Caco-2 (cell line): ENCODE measurements at regions not wholly inside any gene's neighbourhood (a gene's known extent, or its start where the extent isn't known, plus 50 kb on each side); places are given as distances from the start of the nearest gene placed in this dataset.

Experiments used
- BruUV-seq: library from RNA; stranded (reverse); fragments of 400-500 nt; replicated peaks from 2 replicates; lab custom pipeline; 2021; lab: Mats Ljungman, UMichigan
- CTCF ChIA-PET: fragments of 300-600 bp; sonication (Branson Sonifier 250); formaldehyde crosslinking; loops from one replicate; lab custom pipeline; 2022; ENCODE audit warnings: antibody characterized with exemption; lab: Charles Lee
- POLR2A ChIA-PET: fragments of 300-600 bp; sonication (Branson Sonifier 250); formaldehyde crosslinking; loops from one replicate; lab custom pipeline; 2022; ENCODE audit warnings: antibody characterized with exemption; lab: Charles Lee
- DNase-seq, 2 experiments: peaks; one replicate each; pipeline versions ENCODE4 v3.0.0 to v3.0.0-alpha.2; 2020 to 2022
- H3K27me3 ChIP-seq: replicated peaks from 2 replicates; pipeline ENCODE4 v1.6.0; 2011; ENCODE audit warnings: low read length; ENCODE audit not compliant: control insufficient read depth, insufficient read depth
- H3K36me3 ChIP-seq: 2 replicates; pipeline ENCODE4 v1.5.1; 2011; ENCODE audit warnings: low read length; ENCODE audit not compliant: control insufficient read depth, insufficient read depth
- H3K4me1 ChIP-seq: fragments of 250-450 bp; sonication (Bioruptor Pico); 2 replicates; pipeline ENCODE4 v1.5.1; 2020; ENCODE audit warnings: mild to moderate bottlenecking
- H3K4me3 ChIP-seq: 2 replicates; pipeline ENCODE4 v1.5.1; 2011; ENCODE audit warnings: low read depth, mild to moderate bottlenecking, control low read depth, low read length
- H3K9me3 ChIP-seq: fragments of 250-450 bp; sonication (Bioruptor Pico); 2 replicates; pipeline ENCODE4 v1.5.1; 2020; ENCODE audit warnings: mild to moderate bottlenecking, moderate library complexity
- H3K27ac Mint-ChIP-seq: one replicate; pipeline ENCODE4 v1.8.0; 2022; ENCODE audit warnings: mixed read lengths; ENCODE audit not compliant: unreplicated experiment
- H3K27me3 Mint-ChIP-seq: one replicate; pipeline ENCODE4 v1.8.0; 2022; ENCODE audit warnings: mixed read lengths; ENCODE audit not compliant: insufficient read depth, unreplicated experiment
- H3K36me3 Mint-ChIP-seq: one replicate; pipeline ENCODE4 v1.8.0; 2022; ENCODE audit warnings: mild to moderate bottlenecking, mixed read lengths; ENCODE audit not compliant: insufficient read depth, unreplicated experiment
- H3K4me1 Mint-ChIP-seq: one replicate; pipeline ENCODE4 v1.8.0; 2022; ENCODE audit warnings: low read depth, mixed read lengths; ENCODE audit not compliant: unreplicated experiment
- H3K4me3 Mint-ChIP-seq: one replicate; pipeline ENCODE4 v1.8.0; 2022; ENCODE audit warnings: mild to moderate bottlenecking, moderate library complexity, mixed read lengths; ENCODE audit not compliant: unreplicated experiment
- H3K9me3 Mint-ChIP-seq: one replicate; pipeline ENCODE4 v1.8.0; 2022; ENCODE audit warnings: mixed read lengths; ENCODE audit not compliant: unreplicated experiment
- intact Hi-C: fragments of 100-400 bp; cut with micrococcal nuclease; formaldehyde crosslinking; loops from one replicate; pipeline ENCODE4 v1.10.0; 2022; ENCODE audit not compliant: unreplicated experiment
- TF ChIP-seq, protein P1 (sequence below), 2 experiments: fragments of 200-600 bp in 1 of 2; IDR thresholded peaks; 1 replicate in 1 of 2; 2 replicates in 1 of 2; pipeline versions ENCODE4 v1.5.1 to v1.8.0; 2011 to 2022; ENCODE audit warnings: antibody characterized with exemption in 1 of 2, control low read depth in 1 of 2, inconsistent platforms in 1 of 2, low read depth in 1 of 2, low read length in 1 of 2, mild to moderate bottlenecking in 1 of 2, moderate library complexity in 1 of 2; ENCODE audit not compliant: insufficient read depth in 1 of 2, severe bottlenecking in 1 of 2, unreplicated experiment in 1 of 2

DNA sequence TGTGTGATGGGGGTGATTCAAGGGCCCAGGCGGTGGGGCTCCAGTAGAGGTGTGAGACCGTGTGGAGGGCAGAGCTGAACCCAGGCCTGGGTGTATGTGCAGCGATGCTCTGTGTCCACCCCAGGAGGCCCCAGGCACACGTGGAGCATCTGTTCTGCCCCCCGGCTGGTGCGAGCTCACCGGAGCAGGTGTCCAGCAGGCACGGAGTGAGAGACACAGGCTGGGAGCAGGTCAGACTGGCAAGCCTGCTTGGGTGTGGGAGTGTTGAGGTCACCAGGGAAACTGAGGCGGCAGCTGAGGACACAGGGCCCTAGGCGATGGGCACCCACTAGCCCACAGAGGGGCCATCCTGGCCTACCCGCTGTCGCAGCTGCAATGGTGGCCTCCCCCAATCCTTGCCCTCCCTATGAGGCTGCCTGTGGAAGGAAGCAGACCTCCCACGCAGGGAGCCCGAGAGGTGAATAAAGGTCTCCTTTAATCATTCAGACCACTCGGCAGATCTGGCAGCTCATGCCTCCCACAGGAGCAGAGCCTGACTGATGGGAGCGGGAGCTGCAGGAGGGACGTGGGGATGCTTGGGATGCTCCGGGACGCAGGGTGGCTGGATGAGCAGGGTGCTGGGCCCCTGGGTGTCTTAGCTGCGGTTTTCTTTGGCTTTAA lies 1165.1 kb downstream of the BRD1 start:
- H3K36me3 ChIP-seq = no peaks in the 10 kb centered on the region
- intact Hi-C loops = no loop called here
- no peak overlapping the region for H3K27ac Mint-ChIP-seq
- CTCF ChIA-PET = no interaction called here
- TF ChIP-seq, protein P1, sequence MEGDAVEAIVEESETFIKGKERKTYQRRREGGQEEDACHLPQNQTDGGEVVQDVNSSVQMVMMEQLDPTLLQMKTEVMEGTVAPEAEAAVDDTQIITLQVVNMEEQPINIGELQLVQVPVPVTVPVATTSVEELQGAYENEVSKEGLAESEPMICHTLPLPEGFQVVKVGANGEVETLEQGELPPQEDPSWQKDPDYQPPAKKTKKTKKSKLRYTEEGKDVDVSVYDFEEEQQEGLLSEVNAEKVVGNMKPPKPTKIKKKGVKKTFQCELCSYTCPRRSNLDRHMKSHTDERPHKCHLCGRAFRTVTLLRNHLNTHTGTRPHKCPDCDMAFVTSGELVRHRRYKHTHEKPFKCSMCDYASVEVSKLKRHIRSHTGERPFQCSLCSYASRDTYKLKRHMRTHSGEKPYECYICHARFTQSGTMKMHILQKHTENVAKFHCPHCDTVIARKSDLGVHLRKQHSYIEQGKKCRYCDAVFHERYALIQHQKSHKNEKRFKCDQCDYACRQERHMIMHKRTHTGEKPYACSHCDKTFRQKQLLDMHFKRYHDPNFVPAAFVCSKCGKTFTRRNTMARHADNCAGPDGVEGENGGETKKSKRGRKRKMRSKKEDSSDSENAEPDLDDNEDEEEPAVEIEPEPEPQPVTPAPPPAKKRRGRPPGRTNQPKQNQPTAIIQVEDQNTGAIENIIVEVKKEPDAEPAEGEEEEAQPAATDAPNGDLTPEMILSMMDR (IDR thresholded peaks at IDR 0.05; ENCODE audit: insufficient read depth in 1 of 2, low read depth in 1 of 2, low read length in 1 of 2, severe bottlenecking in 1 of 2, unreplicated experiment in 1 of 2) = no peak
- no peaks in the 10 kb centered on the region for H3K27me3 ChIP-seq
- H3K36me3 Mint-ChIP-seq = no peaks in the 10 kb centered on the region
- BruUV-seq = no TSS peak
- H3K4me1 ChIP-seq = no peaks in the 10 kb centered on the region
- no peak for DNase-seq
- H3K9me3 Mint-ChIP-seq = peaks cover 21% of the 10 kb centered on the region
- H3K4me3 ChIP-seq = no peak overlapping the region
- H3K4me1 Mint-ChIP-seq = no peaks in the 10 kb centered on the region
- peaks cover 5% of the 10 kb centered on the region; the same call in 1 of the 2 replicates for H3K9me3 ChIP-seq
- H3K27me3 Mint-ChIP-seq = no peaks in the 10 kb centered on the region
- H3K4me3 Mint-ChIP-seq = no peak overlapping the region
- POLR2A ChIA-PET = no interaction called here

DNA sequence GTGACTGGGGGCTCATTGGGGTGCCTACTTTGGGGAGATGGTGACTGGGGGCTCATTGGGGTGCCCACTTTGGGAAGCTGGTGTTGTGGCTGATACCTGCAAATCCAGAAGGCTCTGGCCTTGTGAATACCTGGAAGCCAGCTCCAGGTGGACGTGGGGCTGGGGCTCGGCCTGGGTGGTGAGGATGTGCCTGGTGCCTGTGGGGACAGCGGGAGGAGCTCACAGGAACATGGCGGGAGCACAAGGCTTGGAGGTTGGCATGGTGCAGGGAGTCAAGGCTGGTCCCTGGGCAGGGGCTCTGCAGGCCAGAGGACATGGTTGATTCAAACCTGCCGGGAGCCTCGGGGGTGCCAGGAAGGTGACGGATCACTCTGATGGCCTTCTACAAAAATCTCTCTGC lies 1165.7 kb downstream of the BRD1 start:
- no peaks in the 10 kb centered on the region for H3K27me3 ChIP-seq
- ChIA-PET CTCF (no interaction called here), POLR2A (no interaction called here)
- H3K27ac Mint-ChIP-seq = no peak overlapping the region
- no peak for DNase-seq
- peaks cover 5% of the 10 kb centered on the region; the same call in 1 of the 2 replicates for H3K9me3 ChIP-seq
- H3K27me3 Mint-ChIP-seq = no peaks in the 10 kb centered on the region
- H3K36me3 ChIP-seq = no peaks in the 10 kb centered on the region
- BruUV-seq = no TSS peak
- H3K9me3 Mint-ChIP-seq = peaks cover 21% of the 10 kb centered on the region
- H3K4me3 ChIP-seq = no peak overlapping the region
- intact Hi-C loops = no loop called here
- TF ChIP-seq, protein P1 (IDR thresholded peaks at IDR 0.05; ENCODE audit: insufficient read depth in 1 of 2, low read depth in 1 of 2, low read length in 1 of 2, severe bottlenecking in 1 of 2, unreplicated experiment in 1 of 2) = no peak
- no peaks in the 10 kb centered on the region for H3K36me3 Mint-ChIP-seq
- H3K4me3 Mint-ChIP-seq = no peak overlapping the region
- no peaks in the 10 kb centered on the region for H3K4me1 ChIP-seq
- H3K4me1 Mint-ChIP-seq = no peaks in the 10 kb centered on the region

DNA sequence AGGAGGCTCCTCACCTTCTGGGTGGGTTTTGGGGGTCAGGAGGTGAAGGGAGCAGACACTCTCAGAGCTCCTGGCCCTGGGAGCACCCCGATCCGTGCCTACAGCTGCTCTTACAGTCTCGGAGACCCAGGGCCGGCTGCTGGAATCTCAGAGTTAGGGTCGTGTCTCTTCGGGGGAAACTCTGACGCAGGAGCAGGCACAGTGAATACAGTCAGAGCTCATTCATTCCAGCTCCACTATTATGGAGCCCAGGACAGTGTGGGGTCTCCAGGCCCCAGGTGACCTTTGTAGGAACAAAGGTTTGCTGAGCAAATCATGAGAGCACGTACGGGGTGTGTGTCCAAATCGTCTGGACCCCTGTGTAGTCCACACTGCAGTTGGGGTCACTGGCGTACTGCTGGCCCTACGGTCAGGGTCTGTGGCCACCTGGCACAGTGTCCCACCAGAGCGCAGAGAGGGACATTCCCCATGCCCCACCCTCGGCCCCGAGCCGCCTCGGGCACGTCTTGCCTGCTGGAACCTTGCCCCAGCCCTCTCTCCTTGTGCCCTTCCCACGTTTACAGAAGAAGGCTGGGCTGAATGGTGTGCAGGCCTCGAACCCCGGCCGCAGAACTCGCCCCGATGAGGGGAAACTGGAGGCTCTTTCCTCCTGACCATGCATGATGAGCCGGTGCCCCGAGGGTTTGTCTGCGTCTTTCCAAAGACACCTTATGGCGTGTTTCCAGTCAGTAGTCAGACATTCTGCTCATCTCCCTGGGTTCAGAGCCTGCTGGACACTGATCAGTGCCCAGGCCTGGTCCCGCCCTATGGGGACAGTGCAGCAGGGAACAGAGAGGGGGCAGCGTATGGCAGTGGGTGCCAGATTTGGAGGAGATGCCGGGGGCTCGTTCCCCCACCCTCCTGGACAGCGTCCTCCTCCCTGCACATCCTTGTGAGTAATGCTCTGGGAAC lies 1166.6 kb downstream of the BRD1 start:
- POLR2A ChIA-PET = no interaction called here
- no peak overlapping the region for H3K27ac Mint-ChIP-seq
- no peaks in the 10 kb centered on the region for H3K36me3 Mint-ChIP-seq

More for the DNA sequence above, 1166.6 kb downstream of the BRD1 start:
- Mint-ChIP-seq H3K9me3 (peaks cover 21% of the 10 kb centered on the region), H3K4me3 (no peak overlapping the region), H3K27me3 (no peaks in the 10 kb centered on the region), H3K4me1 (no peaks in the 10 kb centered on the region)
- Histone ChIP-seq H3K36me3 (no peaks in the 10 kb centered on the region), H3K4me1 (no peaks in the 10 kb centered on the region), H3K27me3 (no peaks in the 10 kb centered on the region), H3K4me3 (no peak overlapping the region), H3K9me3 (peaks cover 5% of the 10 kb centered on the region; the same call in 1 of the 2 replicates)
- BruUV-seq = no TSS peak
- TF ChIP-seq, protein P1 (IDR thresholded peaks at IDR 0.05; ENCODE audit: insufficient read depth in 1 of 2, low read depth in 1 of 2, low read length in 1 of 2, severe bottlenecking in 1 of 2, unreplicated experiment in 1 of 2) = no peak
- CTCF ChIA-PET = no interaction called here
- no peak for DNase-seq
- intact Hi-C loops = no loop called here
